ENCODE measurements at regions not wholly inside any gene's neighbourhood (a gene's known extent, or its start where the extent isn't known, plus 50 kb on each side); places are given as distances from the start of the nearest gene placed in this dataset.

- Histone ChIP-seq H3K36me3 (ENCODE audit: control insufficient read depth, insufficient read depth, low read length) (no peaks in the 10 kb centered on the region), H3K4me3 (ENCODE audit: low read length) (no peak overlapping the region), H3K9me3 (ENCODE audit: control insufficient read depth, low read length) (no peaks in the 10 kb centered on the region), H3K27ac (ENCODE audit: low read depth, low read length) (no peak overlapping the region), H3K4me1 (ENCODE audit: control insufficient read depth, insufficient read depth, low read length) (no peaks in the 10 kb centered on the region), H3K9ac (ENCODE audit: extremely low read depth, low read length, poor library complexity, severe bottlenecking) (no peak overlapping the region), H3K27me3 (ENCODE audit: control insufficient read depth, insufficient read depth, low read length, poor library complexity, severe bottlenecking) (no peaks in the 10 kb centered on the region)
- no peak overlapping the region for H3K4me3 Mint-ChIP-seq
- WGBS, 2 experiments (ENCODE audit: insufficient coverage in 1 of 2, insufficient read length in 1 of 2), result 100% methylated on average over 2 of the region's 2 CpGs; no CpG with 5 or more reads in 1 of the 2 experiments
- no peak overlapping the region for H3K27ac Mint-ChIP-seq
- no peaks in the 10 kb centered on the region for H3K4me1 Mint-ChIP-seq
- H3K27me3 Mint-ChIP-seq (ENCODE audit: insufficient read depth), result no peaks in the 10 kb centered on the region
- TF ChIP-seq CTCF (conservative IDR thresholded peaks at IDR 0.05), result no peak
- H3K9me3 Mint-ChIP-seq, result no peaks in the 10 kb centered on the region
- no peaks in the 10 kb centered on the region for H3K36me3 Mint-ChIP-seq (ENCODE audit: low read depth)
- DNase-seq, result no peak
Observed at GRCh38 chr10:120188950-120189349, 268.1 kb upstream of the PLPP4 start.

- no peaks in the 10 kb centered on the region for H3K4me1 Mint-ChIP-seq
- DNase-seq, result no peak
- no peaks in the 10 kb centered on the region for H3K36me3 Mint-ChIP-seq (ENCODE audit: low read depth)
- no peaks in the 10 kb centered on the region for H3K27me3 ChIP-seq (ENCODE audit: control insufficient read depth, insufficient read depth, low read length, poor library complexity, severe bottlenecking)
- no peaks in the 10 kb centered on the region for H3K27me3 Mint-ChIP-seq (ENCODE audit: insufficient read depth)
- H3K9ac ChIP-seq (ENCODE audit: extremely low read depth, low read length, poor library complexity, severe bottlenecking), result no peak overlapping the region
- no peaks in the 10 kb centered on the region for H3K36me3 ChIP-seq (ENCODE audit: control insufficient read depth, insufficient read depth, low read length)
- no peaks in the 10 kb centered on the region for H3K9me3 ChIP-seq (ENCODE audit: control insufficient read depth, low read length)
- H3K9me3 Mint-ChIP-seq, result peaks cover 19% of the 10 kb centered on the region
- WGBS, 2 experiments (ENCODE audit: insufficient coverage in 1 of 2, insufficient read length in 1 of 2), result 91 to 100% methylated on average over 1 to 2 of the region's 2 CpGs
- H3K27ac ChIP-seq (ENCODE audit: low read depth, low read length), result no peak overlapping the region
- H3K4me3 ChIP-seq (ENCODE audit: low read length), result no peak overlapping the region
- no peaks in the 10 kb centered on the region for H3K4me1 ChIP-seq (ENCODE audit: control insufficient read depth, insufficient read depth, low read length)
- no peak overlapping the region for H3K27ac Mint-ChIP-seq
- no peak overlapping the region for H3K4me3 Mint-ChIP-seq
- no peak for TF ChIP-seq CTCF (conservative IDR thresholded peaks at IDR 0.05)
Observed at GRCh38 chr10:120195984-120196712, 260.9 kb upstream of the PLPP4 start.

GRCh38 chr10:120204877-120205276 is 252.2 kb upstream of the PLPP4 start:
- Mint-ChIP-seq H3K4me3 (no peak overlapping the region), H3K27ac (no peak overlapping the region), H3K27me3 (ENCODE audit: insufficient read depth) (no peaks in the 10 kb centered on the region), H3K36me3 (ENCODE audit: low read depth) (no peaks in the 10 kb centered on the region), H3K4me1 (peaks cover 7% of the 10 kb centered on the region), H3K9me3 (no peaks in the 10 kb centered on the region)
- Histone ChIP-seq H3K4me1 (ENCODE audit: control insufficient read depth, insufficient read depth, low read length) (no peaks in the 10 kb centered on the region), H3K36me3 (ENCODE audit: control insufficient read depth, insufficient read depth, low read length) (no peaks in the 10 kb centered on the region), H3K4me3 (ENCODE audit: low read length) (no peak overlapping the region), H3K27me3 (ENCODE audit: control insufficient read depth, insufficient read depth, low read length, poor library complexity, severe bottlenecking) (no peaks in the 10 kb centered on the region), H3K9ac (ENCODE audit: extremely low read depth, low read length, poor library complexity, severe bottlenecking) (no peak overlapping the region), H3K9me3 (ENCODE audit: control insufficient read depth, low read length) (no peaks in the 10 kb centered on the region), H3K27ac (ENCODE audit: low read depth, low read length) (no peak overlapping the region)
- DNase-seq, result no peak
- TF ChIP-seq CTCF (conservative IDR thresholded peaks at IDR 0.05), result no peak
- 90 to 96% methylated on average over 5 to 6 of the region's 6 CpGs for WGBS, 2 experiments (ENCODE audit: insufficient coverage in 1 of 2, insufficient read length in 1 of 2)
